Central memory CD4-positive, alpha-beta T cell (primary cell): ENCODE measurements at regions not wholly inside any gene's neighbourhood (a gene's known extent, or its start where the extent isn't known, plus 50 kb on each side); places are given as distances from the start of the nearest gene placed in this dataset.

Source experiments
- DNase-seq: peaks from one replicate; pipeline ENCODE4 v3.0.0; 2022

- DNase-seq: no peak
Observed at GRCh38 chr21:40901691-40902090, 54.7 kb upstream of the DSCAM start.

DNA sequence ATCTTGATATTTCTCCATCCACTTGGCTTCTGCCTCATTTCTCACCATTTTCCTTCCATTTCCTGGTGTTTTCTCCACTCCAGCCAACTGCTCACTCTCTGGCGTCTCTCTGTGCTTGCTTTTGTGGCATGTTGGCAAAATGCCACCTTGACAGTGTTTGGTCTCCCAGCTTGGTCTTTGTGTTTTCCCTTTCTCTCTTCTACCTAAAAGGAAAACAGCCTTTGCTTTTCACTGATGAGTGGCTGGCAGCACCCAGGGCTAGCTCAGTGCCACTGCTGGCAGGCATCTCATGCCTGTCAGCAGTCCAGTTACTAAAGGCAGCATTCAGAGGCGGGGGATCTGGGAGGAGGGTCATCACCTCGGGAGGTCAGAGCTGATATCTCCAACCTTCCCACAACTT, 55.3 kb upstream of the DSCAM start:
- no peak for DNase-seq

DNA sequence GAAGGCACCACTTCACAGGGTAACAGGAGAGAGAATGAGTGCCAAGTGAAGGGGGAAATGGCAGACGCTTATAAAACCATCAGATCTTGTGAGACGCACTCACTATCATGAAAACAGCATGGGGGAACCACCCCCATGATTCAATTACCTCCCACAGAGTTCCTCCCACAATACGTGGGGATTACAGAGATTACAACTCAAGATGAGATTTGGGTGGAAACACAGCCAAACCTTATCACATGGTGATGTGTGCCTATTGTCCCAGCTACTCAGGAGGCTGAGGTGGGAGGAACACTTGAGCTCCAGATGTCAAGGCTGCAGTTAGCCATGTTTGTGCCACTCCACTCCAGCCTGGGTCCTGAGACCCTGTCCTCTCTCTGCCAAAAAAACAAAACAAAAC, 56.0 kb upstream of the DSCAM start:
- DNase-seq: no peak

- no peak for DNase-seq
Observed at GRCh38 chr21:40905251-40905650, 58.3 kb upstream of the DSCAM start.

DNA sequence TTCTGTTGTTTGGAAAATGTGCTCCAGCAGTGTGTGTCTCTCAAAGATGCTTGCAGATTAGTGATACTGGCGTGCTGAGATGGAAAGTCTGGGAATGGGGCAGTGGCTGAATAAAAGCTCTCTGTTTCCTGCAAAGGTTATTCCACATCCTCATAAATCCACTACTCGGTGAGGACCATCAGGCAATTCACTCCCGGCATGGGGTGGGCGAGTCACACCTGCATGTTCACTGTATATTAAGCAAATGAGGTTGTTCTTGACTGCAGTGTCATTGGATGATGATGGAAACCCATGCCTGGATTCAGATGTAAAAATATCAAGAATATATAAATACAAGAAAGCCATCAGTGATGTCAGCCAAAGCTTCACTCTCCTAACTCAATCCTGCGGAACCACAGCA, 65.4 kb upstream of the DSCAM start:
- DNase-seq: no peak

GRCh38 chr21:40915114-40915513, 68.2 kb upstream of the DSCAM start:
- DNase-seq: no peak

- no peak for DNase-seq
Observed at GRCh38 chr21:40923407-40923806, 76.4 kb upstream of the DSCAM start.

GRCh38 chr21:40923901-40924300, 76.9 kb upstream of the DSCAM start:
- DNase-seq: no peak

- DNase-seq: no peak
Observed at GRCh38 chr21:40924641-40925040, 77.7 kb upstream of the DSCAM start.

DNA sequence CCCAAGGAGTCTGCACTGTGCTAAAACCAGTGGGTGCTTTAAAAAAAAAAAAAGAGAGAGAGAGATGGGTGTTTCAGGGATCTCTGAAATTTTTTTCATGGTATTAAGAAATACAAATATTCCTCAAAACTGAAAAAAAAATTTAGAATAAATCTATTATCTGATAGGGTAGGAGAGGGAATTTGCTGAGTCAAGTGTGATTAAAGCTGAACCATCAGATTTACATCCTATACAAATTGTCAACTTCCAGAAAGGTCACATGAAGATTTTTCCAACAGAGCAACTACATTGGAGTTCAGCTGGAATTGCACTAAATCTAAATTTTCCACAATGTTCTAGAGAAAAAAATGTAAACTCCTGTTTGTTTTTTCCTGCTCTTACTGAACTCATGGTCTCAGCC, 79.3 kb upstream of the DSCAM start:
- DNase-seq: no peak

GRCh38 chr21:40929833-40930232, 82.9 kb upstream of the DSCAM start:
- no peak for DNase-seq

- DNase-seq: no peak
Observed at GRCh38 chr21:40931197-40931596, 84.2 kb upstream of the DSCAM start.

DNA sequence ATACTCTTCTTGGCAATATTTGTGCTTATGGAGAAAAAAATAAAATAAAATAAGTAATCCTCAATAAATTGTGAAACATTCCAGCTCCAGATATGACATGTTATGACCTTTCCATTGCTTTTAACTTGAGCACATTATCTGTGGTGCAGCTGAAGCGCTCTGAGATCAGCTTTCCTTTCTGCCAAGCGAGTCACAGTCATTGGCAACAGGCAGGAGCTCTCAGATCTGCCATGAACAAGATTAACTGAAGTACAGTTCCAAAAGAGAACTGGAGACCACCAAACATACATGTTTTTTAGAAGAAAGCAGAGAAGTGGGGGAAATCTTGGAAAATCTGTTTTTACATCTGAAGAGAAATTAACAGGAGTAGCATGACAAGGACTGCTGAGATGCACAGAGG, 89.2 kb upstream of the DSCAM start:
- no peak for DNase-seq

DNA sequence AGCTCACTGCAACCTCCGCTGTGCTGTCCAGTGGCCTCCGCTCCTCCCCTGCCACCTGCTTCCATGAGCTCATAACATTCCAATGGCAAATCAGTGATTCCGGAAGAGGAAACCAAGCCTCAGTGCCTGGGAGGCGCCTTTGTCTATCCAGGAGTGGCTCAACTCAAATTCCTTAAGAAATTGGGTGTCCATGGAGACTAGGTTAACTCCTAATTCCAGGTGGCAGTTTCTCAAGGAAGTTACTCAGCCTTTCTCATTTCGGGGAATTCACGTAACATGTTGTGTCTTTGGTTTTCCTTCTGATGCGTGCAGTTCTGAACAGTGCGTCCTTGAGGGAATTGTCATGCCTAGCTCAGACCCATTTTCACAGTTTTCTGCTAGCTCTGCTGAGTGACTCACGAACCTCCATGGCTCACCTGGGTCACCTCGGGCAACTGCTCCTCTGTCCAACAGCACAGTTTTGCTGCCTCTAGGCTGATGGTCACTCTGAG, 89.9 kb upstream of the DSCAM start:
- DNase-seq: no peak

- no peak for DNase-seq
Observed at GRCh38 chr21:40938078-40938477, 91.1 kb upstream of the DSCAM start.

DNA sequence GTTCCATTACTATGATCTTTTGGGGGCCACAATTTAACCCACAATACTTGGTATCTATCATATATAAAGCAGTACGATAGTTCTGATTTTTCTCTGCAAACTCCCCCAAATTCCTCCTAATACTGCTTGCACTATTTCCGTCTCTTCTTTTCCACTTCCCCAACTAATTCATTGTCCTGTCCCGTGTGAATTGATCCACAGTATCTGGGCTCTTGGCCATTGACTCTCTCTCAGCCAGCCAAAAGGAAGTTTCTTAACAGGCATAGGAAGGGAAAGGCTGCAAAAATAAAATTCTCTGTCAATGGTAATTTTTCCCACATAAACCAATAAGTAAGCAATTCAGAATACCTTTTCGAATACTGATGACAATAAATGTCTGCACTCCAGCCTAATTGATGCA, 91.7 kb upstream of the DSCAM start:
- DNase-seq: no peak

DNA sequence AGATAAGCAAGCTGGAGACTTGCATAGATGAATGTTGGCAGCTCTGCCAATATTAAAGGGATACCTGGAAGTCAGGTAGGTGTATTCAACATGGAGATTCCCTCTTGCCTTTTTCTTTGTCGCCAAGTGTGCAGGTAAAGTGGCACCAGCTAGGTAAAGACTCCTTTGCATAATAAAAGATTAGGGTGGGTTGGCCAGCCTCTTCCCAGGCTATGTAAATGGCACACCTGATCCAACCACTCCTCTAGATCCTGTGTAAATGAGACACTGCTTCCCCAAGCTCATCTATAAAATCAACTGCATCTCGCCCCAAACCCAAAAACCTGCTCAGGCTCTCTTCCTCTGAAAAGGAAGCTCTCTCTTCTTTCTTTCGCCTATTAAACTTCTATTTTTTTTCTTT, 100.8 kb upstream of the DSCAM start:
- DNase-seq: no peak

GRCh38 chr21:40950970-40951369, 104.0 kb upstream of the DSCAM start:
- DNase-seq: no peak

DNA sequence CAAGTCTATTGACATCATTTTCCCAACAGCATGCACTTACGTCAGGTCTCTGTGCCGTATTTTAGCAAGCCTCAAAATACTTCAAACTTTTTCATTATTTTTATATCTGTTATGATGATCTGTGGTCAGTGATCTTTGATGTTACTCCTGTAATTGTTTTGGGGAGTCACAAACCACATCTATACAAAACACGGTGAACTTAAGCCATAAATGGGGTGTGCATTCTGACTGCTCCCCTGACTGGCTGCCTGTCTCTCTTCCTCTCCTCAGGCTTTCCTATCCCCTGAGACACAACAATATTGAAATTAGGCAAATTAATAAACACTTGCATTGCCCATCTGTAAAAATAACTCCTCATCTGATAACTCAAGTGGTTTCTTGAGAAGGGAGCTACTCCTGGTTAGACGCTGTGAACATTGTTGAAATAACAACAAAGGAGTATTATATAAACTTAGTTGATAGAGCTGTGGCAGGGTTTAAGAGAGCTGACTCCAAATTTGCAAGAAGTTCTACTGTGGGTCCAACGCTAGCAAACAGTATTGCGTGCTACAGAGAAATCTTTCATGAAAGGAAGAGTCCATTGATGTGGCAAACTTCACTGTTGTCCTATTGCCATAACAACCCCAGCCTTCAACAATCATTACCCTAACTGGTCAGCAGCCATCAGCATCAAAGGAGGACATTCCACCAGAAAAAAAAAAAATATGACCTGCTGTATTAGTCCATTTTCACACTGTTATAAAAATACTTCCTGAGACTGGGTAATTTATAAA, 105.8 kb upstream of the DSCAM start:
- no peak for DNase-seq

- DNase-seq: no peak
Observed at GRCh38 chr21:40964691-40965090, 117.7 kb upstream of the DSCAM start.

DNA sequence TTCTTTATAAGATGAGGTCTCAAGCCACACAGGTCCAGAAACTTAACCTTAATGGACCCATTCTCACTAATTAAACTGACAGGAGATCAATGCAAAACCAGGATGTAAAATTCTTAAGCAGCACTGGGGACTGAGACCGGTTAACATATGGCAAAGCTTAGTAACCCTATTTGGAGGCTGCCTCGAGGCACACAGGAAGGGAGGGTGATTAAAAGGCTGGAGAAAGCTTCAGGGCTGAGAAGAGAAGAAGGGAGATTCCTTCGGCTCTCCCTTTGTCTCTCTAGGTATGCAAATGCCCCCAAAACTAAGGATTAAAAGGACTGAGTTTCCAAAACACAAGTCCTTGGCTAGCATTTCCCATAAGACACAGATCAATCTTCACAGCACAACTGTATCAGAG, 120.8 kb upstream of the DSCAM start:
- DNase-seq: no peak

- DNase-seq: no peak
Observed at GRCh38 chr21:40972151-40972550, 125.2 kb upstream of the DSCAM start.

GRCh38 chr21:40976198-40977109, 129.5 kb upstream of the DSCAM start:
- no peak for DNase-seq

DNA sequence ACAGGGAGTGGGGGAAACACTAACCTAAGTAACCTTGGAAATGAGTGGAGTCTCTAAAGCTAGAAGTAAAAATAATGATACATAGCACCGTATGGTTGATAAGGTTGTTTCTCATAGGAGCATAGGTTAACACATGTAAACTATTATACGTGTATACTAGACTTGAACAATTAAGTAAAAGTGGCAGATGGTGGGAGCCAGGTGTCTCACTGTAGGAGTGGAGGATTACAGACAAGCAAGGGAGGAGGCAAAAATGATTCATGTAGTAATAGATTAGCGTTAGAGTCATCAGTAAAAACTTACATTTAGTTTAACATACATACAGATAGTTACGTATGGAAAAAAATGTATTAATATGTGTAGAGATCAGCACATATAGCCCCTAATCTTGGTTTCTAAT, 138.4 kb upstream of the DSCAM start:
- no peak for DNase-seq
